HG03103 (cell line): ENCODE measurements at regions not wholly inside any gene's neighbourhood (a gene's known extent, or its start where the extent isn't known, plus 50 kb on each side); places are given as distances from the start of the nearest gene placed in this dataset.

ENCODE experiments used
- ATAC-seq: cut with Tn5 transposase; IDR thresholded peaks from one replicate; pipeline ENCODE4 v1.9.1; 2021; ENCODE audit warnings: low read depth; ENCODE audit not compliant: unreplicated experiment

DNA sequence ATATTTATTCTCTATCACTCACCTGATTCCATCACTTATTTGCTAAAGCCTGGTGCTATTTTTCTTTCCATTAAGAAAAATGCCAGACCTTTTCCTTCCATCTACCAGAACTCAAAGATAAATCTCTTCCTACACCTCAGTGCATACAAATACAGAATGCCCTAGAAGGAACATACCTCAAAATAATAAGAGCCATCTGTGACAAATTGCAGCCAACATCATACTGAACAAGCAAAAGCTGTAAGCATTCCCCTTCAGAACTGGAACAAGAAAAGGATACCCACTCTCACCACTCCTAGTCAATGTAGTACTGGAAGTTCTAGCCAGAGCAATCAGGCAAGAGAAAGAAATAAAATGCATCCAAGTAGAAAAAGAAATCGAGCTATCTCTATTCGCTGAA lies 315.9 kb upstream of the UBE2E3 start:
- no peak for ATAC-seq

DNA sequence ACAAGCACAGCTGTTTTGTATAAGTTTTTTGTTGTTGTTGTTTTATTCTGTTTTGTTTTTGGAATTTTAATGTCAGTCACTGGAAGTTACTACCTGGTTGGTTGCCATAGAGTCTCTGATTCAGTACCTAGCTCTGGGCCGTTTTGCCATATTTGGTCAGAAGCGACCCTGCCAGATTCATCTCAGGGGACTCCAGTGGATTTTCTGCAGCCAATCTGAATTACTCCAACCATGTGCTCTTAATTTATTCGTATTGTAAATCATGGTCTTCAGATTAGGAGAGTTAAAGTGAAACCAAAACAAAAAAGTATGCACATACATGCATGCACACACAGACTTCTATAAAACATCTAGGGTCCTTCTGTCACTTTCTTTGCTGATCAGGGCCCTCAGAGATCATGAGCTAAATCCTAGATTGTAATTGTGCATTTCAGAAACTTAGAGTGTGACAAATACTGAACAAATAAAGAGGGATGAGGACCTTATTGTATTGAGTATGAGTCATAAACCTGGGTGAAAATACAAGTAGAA lies 317.4 kb upstream of the UBE2E3 start:
- ATAC-seq, result no peak

DNA sequence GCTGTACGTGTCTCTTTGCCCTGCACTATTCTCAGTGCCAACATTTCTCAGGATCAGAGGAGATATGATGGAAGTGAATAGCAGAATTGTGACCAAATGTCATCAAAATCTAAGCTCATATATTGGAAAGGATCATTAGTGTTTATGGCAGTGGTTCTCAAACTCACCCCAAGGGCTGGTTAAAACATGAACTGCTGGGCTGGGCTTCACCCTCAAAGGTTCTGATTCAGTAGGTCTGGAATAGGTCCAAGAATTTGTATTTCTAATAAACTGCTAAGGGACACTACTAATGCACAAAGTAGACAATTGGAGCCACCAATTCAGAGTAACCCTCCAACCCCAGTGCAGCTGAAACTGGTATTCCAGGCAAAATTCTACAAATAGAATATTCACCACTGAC lies 317.9 kb upstream of the UBE2E3 start:
- no peak for ATAC-seq

DNA sequence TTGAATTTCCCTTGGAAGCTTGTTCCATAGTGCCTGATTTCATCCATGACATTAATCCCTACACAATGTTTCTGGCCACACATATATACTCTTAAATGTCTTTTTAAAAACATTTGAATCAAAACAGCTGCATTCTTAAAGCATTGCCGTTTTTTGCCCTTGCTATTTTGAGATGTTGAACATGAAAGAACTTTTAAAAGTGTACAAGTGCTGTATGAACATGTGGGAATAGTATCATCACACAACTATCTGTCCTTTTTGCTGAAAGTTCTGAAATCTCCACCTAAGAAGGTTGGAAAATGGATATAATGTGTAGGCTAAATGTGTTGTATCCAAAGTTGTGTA lies 318.7 kb upstream of the UBE2E3 start:
- no peak for ATAC-seq

DNA sequence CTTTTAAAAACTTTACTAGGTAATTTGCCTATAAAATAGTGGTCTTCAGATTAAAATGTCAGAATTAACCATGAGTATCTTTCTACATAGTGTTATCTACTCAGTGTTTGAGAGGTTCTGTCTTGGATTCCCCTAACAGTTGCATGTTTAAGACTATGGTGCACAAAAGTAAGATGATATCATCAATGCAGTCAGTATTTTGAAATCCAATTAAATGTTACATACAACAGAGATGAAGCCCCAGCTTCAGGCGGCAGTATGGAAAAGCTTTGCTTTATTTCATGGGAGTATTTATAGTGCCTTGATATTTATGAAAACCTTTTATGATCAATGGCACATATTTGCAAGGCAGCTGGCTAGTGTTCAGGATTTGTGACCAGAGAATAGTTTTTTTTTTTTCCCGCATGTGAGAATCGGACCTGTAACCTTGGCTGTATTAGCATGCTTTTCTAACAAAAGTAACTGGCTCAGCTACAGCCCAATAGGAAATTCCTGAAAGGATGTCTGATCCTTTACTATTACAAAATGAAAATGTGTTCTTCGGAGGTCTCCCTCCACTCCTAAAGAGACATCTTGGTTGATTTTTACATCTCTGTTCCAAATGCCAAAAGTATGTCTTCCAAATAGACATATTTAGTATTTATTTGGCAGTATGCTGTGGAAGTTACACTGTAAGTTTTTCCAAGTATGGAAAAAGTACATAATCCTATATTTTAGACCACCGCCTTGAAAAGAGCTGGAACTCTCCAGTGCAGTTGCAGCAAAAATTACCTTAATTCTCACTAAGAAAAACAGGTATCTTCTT lies 319.3 kb upstream of the UBE2E3 start:
- no peak for ATAC-seq

DNA sequence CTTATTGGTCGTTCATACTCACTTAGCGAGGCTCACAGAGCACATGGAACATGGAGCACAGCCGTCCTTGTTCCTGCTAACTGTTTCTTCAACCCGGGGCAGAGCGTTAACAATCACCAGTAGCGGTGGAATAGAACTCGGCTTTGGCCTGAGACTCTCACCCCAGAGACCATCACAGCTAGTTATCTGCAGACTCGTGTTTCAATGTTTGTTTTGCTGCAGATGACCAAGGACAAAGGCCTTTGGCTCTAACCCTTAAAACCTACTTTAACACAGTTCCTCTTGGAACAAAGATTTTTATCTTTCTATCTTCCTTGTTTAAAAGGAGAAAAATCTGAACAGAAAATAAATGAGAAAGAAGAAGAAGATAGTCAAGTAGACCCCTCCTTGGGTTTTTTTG lies 320.2 kb upstream of the UBE2E3 start:
- no peak for ATAC-seq

DNA sequence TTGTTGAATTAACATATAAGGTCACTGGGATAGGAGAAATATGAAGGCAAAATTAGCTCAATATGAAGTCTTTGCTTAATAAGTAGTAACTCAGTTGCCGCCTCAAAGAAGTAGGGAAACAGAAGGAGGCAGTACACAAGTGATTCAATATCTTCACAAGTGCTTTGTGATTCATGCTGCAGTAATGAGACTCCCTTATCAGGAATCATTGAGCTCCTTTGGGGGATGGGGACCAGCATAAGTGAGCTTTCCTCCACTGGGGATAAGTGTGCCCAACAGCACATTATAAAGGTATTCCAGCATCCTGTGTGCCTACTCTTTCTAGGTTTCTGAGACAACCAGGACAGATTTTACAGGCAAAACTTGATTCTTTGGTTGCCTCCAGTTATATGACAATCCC lies 323.4 kb upstream of the UBE2E3 start:
- no peak for ATAC-seq

DNA sequence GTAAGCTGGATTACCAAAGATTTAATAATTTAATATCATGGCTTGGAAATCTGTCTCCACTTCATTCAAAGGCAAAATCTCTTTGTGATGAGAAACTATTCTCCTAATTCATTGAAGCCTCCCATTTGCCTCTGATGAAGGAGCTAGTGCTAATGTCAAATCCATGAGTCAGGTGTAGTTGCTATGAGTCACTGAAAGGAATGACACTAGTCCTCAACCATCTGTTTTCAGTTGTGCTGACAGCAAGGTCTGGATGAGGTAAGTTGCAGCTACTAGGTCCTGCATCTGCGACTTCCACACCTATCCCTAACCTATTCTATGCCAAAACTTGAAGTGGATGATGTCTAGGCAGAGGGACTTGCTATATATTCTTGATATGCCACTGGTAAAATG lies 324.0 kb upstream of the UBE2E3 start:
- no peak for ATAC-seq

DNA sequence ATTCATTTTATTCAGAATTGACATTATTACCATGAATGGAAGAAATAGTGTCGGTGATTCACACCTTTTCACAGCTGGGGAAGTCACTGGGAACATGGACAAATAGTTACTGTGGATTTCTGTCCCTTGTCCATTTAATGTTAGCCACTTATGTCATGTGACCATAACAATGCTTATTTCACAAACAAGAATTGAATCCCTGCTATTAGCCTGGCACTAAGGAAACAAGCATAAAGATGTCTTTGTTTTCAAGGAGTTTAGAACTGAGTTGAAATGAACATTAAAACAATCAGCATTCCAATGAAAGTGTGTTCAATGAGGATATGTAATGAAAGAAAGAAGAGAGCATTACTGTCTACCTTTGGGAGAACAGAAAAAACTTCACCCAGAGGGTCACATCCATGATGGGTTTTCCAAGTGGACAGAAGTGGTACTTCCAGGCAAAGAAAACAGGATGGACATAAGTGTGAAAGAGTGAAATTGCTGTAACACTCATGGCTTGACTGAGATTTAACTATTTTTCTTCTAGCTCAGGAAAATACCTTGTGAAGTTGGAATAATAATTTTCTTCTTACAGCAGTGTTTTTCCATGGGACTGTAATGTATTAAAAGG lies 324.5 kb upstream of the UBE2E3 start:
- no peak for ATAC-seq

DNA sequence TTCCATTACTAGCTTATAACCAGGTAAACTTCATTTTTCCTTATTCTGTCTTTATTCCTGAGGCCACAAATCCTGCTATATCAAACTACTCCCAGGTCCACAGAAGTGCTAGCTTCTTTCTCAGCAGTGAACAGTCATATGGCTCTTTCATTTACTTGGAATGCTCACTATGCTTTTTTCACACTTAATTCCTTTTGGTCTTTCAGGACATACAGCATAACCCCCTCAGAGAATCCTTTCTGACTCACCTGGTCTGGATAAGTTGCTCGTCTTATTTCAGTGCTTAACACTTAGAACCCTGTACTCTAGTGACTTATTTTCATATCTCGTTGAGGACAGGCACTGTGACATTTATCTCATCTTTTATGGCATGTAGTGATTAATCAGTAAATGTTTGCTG lies 325.0 kb upstream of the UBE2E3 start:
- no peak for ATAC-seq

DNA sequence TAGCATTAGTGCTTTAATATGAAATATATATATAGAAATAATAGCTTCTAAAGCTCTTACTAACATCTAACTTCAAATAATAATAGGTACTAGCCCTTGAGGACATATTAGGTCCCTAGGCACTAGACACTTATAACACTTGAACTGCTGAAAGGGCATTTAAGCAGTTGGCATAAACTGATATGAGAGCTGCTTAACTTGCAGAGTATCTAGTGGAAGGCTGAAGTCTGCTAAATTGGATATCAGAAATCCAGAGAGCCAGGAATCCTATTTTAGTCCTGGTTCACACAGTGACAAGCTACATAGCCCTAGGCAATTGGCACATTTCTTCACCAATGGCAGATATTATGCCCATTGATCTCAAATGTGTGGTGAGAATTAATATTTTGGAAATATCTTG lies 326.9 kb upstream of the UBE2E3 start:
- ATAC-seq, result no peak

DNA sequence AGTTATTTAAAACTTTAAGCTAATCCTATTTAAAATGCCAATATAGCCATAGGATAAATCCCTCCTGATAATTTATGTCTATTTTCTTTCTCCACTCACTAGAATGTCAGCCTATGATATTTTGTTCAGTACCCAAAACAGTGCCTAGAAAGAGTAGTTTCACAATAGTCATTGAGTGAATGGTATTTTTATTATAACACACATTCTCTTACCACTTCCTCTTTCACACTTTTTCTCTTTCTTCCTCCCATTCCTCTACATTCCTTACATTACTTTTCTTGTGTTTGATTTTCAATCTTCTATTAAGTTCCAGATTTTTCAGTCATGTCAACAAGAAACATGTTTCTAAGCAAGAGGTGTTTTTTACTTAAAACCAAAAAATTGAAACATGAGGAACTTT lies 327.6 kb upstream of the UBE2E3 start:
- no peak for ATAC-seq

DNA sequence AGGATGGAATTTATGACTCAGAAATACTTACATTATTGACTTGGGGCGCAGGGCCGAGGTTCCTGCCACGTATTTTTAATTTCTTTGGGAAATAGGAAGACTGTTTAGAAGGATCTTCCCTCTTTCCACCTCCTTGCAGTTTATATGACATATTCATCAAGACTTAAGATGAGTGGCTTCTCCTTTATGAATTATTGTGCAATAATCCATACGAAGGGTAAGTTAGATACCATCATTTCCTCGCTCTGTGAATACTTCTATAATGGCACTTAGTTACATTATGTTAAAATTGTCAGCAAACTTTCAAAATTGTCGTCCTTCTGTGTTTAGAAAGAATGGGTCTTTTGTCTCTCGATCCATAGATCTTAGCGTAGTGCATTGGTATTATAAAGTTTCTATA lies 328.8 kb upstream of the UBE2E3 start:
- ATAC-seq, result no peak

DNA sequence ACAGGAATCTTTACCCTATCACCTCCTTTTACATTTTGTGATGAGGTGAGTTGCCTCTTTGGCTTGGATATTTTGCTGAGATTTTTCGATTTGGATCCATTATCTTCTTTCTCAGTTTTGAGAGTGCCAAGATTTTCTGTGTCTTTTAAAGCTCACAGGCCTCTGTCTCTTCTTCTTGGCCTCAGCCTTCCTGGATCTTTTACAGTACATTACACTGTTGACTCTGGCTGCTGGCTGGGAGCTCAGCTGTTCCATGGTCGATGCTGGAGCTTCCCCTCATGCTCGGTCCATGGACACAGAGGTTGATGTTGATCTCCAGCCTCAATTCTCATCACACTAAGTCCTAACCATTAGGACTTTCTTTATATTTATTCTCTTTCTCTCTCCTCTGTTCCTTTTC lies 332.8 kb upstream of the UBE2E3 start:
- ATAC-seq, result no peak

DNA sequence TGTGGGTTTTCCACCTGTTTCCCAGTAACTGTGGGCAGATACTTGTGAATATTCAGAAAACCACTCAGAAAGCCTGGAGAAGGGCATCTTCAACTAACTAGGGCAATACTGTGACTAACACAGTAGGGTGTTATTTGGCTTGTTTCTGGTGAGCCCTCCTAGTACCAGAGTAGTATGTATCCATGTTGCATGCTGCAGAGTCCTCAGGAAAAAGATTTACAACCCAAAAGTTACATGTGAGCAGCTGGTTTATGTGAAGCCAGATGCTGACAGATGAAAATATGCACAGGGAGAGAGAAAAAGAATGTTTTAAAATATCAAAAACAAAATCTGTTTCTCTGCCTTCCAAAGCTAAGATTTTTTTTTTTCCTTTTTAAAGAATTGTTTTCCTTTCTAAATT lies 333.2 kb upstream of the UBE2E3 start:
- ATAC-seq, result no peak

DNA sequence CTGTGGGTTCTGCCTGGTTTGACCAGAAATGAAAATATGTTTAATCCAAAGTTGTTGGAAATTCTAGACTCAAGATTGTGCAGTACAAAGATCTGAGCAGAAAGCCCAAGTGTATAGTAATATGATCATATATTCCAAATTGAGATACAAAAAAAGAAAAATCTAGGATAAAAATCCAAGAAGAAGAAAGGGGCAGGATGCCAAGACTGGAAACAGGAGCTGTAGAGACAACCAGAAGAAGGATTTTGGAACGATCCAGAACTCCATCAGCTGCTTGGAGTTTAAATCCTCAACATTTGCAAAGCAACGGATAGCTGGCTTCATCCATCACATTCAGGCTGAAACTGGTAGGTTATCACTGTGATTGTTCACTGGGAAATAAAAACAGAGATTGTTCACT lies 333.6 kb upstream of the UBE2E3 start:
- no peak for ATAC-seq

DNA sequence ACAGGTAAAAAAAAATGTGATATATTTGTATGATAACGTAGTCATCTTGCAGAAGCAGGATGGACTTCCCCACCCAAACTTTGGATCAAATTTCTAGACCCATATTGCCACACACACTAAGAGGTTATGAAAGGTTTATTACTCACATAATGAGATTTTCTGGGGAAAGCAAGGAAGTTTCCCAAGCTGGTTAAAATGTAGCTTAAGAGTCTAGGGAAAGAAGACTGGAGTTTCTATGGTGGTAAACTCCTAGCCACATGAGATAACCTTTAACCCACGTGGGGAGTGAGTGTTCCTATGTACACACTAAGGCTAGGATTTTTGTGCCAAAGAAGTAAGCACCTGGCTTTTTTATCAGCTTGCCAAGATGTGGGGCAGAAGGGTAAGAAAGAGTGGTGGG lies 335.7 kb upstream of the UBE2E3 start:
- ATAC-seq, result no peak

DNA sequence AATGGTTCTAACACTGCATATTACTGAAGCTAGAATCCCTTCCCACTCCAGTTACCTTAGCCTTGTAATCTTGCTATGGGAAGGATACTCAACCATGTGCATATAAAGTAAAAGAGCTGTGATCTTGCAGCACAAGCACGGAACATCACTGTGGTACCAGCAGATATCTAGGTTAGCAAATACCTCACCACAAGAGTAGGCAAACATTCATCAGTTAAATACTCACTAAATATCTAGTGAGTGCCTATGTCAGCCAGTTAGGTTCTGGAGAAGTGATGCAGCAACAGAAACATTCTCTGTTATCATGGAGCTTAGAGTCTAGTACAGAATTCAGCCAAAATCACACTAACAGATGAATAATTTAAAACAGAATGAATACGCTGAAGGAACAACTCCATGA lies 349.6 kb upstream of the UBE2E3 start:
- ATAC-seq, result no peak

DNA sequence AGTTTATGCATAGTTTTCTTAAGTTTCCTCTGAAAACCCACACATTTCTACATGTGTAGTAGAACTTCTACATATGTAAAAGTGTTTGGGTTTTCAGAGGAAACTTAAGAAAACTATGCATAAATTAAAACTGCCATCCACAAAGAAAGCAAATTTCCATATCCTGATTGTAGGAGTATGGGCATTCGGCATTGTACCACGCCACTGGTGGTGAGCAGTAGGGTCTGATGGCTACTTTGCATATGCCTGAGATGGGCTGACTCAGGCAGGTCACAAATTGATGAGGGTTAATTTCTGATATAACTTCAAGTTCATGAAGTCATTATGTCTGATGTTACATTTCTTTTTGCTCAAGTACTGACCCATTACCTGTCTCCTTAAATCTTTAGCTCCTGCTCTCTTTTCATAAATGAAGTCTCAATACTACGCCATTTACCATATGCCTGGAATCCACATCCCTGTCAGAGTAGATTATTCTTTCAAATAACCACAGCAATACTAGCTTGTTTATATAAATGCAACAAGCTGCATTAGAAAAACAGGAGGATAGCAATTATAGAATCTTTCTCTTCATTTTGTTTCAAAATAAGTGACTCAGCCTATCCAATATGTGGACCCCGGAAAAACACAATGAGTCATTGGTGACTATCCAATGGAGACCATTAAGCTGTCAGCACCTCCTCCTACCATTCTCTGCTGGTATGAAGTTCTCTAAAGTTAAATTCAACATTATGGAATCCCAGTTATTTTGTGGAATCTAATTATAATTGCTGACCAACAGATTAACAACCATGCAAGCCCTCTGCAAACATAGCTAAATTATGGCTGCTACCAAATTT lies 355.2 kb upstream of the UBE2E3 start:
- ATAC-seq, result no peak

DNA sequence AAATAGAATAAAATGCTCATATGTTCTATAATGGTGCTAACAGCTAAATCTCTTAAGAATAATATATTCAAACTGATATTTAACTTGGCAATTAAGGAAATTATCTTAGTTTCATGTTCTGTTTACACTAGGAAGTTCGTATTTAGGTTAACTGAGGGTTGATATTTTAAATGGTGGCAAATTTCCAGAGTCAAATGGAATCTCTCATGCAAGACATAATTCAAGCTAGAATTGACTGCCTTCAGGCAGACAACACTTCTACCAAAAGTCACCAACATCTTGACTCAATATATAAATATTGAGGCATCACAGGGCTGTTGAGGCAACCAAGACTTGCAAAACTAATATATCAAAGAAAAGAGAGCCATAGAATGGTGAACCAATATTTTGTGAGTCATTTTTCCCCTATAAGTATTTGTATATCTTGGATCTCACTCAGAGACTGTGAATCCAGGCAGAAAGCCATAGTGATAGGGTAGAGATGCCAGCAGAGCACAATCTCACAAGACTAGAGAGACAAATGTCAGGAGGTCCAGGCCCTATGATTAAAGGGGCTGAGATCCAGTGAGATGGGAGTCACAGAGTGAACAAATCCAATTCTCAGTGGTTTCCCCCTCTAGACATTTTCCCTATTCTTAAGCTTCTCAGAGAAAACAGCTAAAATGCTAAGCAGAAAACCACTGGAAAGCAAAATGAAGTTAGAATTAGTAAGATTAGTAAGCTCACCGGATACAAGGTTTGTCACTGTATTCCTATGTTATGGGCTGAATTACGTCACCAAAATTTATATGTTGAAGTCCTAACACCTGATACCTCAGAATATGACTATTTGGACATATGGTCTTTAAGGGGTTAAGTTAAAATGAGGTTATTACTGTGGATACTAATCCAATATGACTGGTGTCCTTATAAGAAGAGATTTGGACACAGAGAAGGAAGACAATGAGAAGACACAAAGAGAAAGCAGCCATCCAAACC lies 358.2 kb upstream of the UBE2E3 start:
- no peak for ATAC-seq
